OCI-M2 (cell line): ENCODE measurements at regions not wholly inside any gene's neighbourhood (a gene's known extent, or its start where the extent isn't known, plus 50 kb on each side); places are given as distances from the start of the nearest gene placed in this dataset.

Experiments
- DNase-seq: peaks from one replicate; lab custom pipeline; 2025; ENCODE audit not compliant: unreplicated experiment; lab: John Stamatoyannopoulos, UW

- DNase-seq, result no peak
Measured at GRCh38 chr20:37598575-37599342, 71.1 kb upstream of the BLCAP start.

GRCh38 chr20:37598100-37598543 lies 70.4 kb upstream of the BLCAP start:
- DNase-seq, result no peak

GRCh38 chr20:37596890-37597536 lies 69.3 kb upstream of the BLCAP start:
- DNase-seq, result no peak

- no peak for DNase-seq
Measured at GRCh38 chr20:37596168-37596567, 68.5 kb upstream of the BLCAP start.

GRCh38 chr20:37593710-37594109 lies 66.0 kb upstream of the BLCAP start:
- DNase-seq, result no peak

GRCh38 chr20:37590938-37591490 lies 63.3 kb upstream of the BLCAP start:
- no peak for DNase-seq

GRCh38 chr20:37586078-37586477 lies 58.4 kb upstream of the BLCAP start:
- DNase-seq, result no peak

- DNase-seq, result no peak
Measured at GRCh38 chr20:37584238-37584807, 56.6 kb upstream of the BLCAP start.

GRCh38 chr20:37581246-37581645 lies 53.6 kb upstream of the BLCAP start:
- DNase-seq, result no peak

GRCh38 chr20:37580069-37580468 lies 52.4 kb upstream of the BLCAP start:
- no peak for DNase-seq

GRCh38 chr20:37579106-37579505 lies 51.4 kb upstream of the BLCAP start:
- DNase-seq, result no peak

GRCh38 chr20:37577981-37578380 lies 50.3 kb upstream of the BLCAP start:
- DNase-seq, result no peak
